Body of pancreas (tissue), 4 donors: ENCODE measurements at regions not wholly inside any gene's neighbourhood (a gene's known extent, or its start where the extent isn't known, plus 50 kb on each side); places are given as distances from the start of the nearest gene placed in this dataset.

Experiments
- ATAC-seq: fragments of 150-250 bp; one replicate; pipeline ENCODE4 v1.9.1; 2016
- DNase-seq, 4 donors: peaks; one replicate each; pipeline ENCODE4 v3.0.0-alpha.2; 2019
- H3K27ac ChIP-seq, 4 donors: fragments of 200-600 bp; sonication (generic); 1 replicate in 3 of 4; 2 replicates in 1 of 4; pipeline versions ENCODE4 v1.5.1 to v1.6.1; 2016 to 2019; ENCODE audit warnings: mild to moderate bottlenecking in 1 of 4, mixed read lengths in 1 of 4, moderate library complexity in 1 of 4
- H3K27me3 ChIP-seq, 2 donors: fragments of 200-600 bp; sonication (generic); one replicate each; pipeline ENCODE4 v1.6.0; 2016; ENCODE audit warnings: mild to moderate bottlenecking in 1 of 2
- H3K36me3 ChIP-seq, 2 donors: fragments of 200-600 bp; sonication (generic); replicated peaks in 1 of 2; 2 replicates each; pipeline ENCODE4 v1.5.1; 2016; ENCODE audit warnings: low read depth in 2 of 2; ENCODE audit not compliant: insufficient read depth in 1 of 2
- H3K4me1 ChIP-seq: fragments of 200-600 bp; sonication (generic); one replicate; pipeline ENCODE4 v1.6.0; 2016
- H3K4me3 ChIP-seq, 2 donors: fragments of 200-600 bp; sonication (generic); 1 replicate in 1 of 2; 2 replicates in 1 of 2; pipeline ENCODE4 v1.5.1; 2016 to 2019
- H3K9me3 ChIP-seq, 3 donors: fragments of 200-600 bp; sonication (generic); 1 replicate in 2 of 3; 2 replicates in 1 of 3; pipeline ENCODE4 v1.5.1; 2016
- POLR2A ChIP-seq, 3 donors: fragments of 450-650 bp; IDR thresholded peaks; one replicate each; pipeline ENCODE4 v1.6.1; 2016; ENCODE audit warnings: antibody characterized with exemption in 3 of 3, mild to moderate bottlenecking in 2 of 3
- WGBS, 2 donors: methylation state at CpG; one replicate each; pipeline ENCODE4 v1.1.5; 2017; 5-methylcytosine and 5-hydroxymethylcytosine counted together
- intact Hi-C: fragments of 100-400 bp; cut with DNase I; formaldehyde crosslinking; loops from one replicate; pipeline ENCODE4 v1.15.1; 2023
- TF ChIP-seq, protein P1 (sequence below), 7 experiments: fragments of 450-650 bp in 4 of 7; fragments of 200-600 bp in 3 of 7; sonication (generic) in 3 of 7; IDR thresholded peaks; one replicate each; pipeline ENCODE4 v1.5.1; 2016 to 2019; ENCODE audit warnings: antibody characterized with exemption in 7 of 7

DNA sequence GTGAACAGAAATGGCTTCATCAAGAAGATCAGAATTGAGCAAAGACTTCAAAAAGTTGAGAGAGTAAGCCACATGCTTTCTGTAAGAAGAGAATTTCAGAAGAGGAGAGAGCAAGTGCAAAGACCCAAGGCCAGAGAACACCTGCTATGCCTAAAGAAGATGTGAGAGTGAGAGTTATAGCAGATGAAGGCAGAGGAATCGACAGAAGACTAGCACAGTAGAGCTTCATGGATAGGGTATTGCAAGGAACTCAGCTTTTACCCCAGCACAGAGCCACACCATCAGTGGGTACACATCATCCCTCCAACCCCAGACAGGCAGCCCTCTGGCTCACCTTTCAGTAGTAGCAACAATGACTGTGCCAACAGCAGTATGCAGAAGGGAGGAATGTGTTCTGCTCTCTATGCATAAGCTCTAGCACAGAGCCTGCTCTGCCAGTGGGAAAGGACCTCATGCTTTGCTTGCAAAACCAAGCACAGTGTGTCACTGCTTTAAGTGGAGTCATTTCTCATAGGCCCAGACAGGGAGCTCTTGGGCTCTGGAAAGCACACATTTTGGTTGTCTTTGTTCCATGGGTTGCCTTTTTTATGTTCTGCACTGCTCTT is 318.6 kb downstream of the NAF1 start:
- no peak for ATAC-seq
- H3K9me3 ChIP-seq: no peaks in the 10 kb centered on the region
- intact Hi-C loops: no loop called here

GRCh38 chr4:162841753-162842152 is 324.9 kb downstream of the NAF1 start:
- no peak for TF ChIP-seq POLR2A (IDR thresholded peaks at IDR 0.05)
- TF ChIP-seq, protein P1, sequence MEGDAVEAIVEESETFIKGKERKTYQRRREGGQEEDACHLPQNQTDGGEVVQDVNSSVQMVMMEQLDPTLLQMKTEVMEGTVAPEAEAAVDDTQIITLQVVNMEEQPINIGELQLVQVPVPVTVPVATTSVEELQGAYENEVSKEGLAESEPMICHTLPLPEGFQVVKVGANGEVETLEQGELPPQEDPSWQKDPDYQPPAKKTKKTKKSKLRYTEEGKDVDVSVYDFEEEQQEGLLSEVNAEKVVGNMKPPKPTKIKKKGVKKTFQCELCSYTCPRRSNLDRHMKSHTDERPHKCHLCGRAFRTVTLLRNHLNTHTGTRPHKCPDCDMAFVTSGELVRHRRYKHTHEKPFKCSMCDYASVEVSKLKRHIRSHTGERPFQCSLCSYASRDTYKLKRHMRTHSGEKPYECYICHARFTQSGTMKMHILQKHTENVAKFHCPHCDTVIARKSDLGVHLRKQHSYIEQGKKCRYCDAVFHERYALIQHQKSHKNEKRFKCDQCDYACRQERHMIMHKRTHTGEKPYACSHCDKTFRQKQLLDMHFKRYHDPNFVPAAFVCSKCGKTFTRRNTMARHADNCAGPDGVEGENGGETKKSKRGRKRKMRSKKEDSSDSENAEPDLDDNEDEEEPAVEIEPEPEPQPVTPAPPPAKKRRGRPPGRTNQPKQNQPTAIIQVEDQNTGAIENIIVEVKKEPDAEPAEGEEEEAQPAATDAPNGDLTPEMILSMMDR (IDR thresholded peaks at IDR 0.05): no peak
- WGBS, 2 donors: 20 to 21% methylated on average over 1 of the region's 1 CpG
- Histone ChIP-seq H3K27me3 (no peaks in the 10 kb centered on the region), H3K27ac (no peak overlapping the region), H3K36me3 (no peaks in the 10 kb centered on the region), H3K4me1 (no peaks in the 10 kb centered on the region), H3K4me3 (no peak overlapping the region), H3K9me3 (no peaks in the 10 kb centered on the region)
- ATAC-seq (no peak), DNase-seq (no peak)
- intact Hi-C loops: no loop called here

More for the DNA sequence above, 318.6 kb downstream of the NAF1 start:
- no peak for TF ChIP-seq POLR2A (IDR thresholded peaks at IDR 0.05)
- TF ChIP-seq, protein P1 (IDR thresholded peaks at IDR 0.05): no peak
- Histone ChIP-seq H3K27ac (no peak overlapping the region), H3K4me1 (no peaks in the 10 kb centered on the region), H3K4me3 (no peak overlapping the region), H3K27me3 (no peaks in the 10 kb centered on the region), H3K36me3 (no peaks in the 10 kb centered on the region)
- no peak for DNase-seq
- WGBS, 2 donors: 47 to 67% methylated on average over 1 of the region's 1 CpG

DNA sequence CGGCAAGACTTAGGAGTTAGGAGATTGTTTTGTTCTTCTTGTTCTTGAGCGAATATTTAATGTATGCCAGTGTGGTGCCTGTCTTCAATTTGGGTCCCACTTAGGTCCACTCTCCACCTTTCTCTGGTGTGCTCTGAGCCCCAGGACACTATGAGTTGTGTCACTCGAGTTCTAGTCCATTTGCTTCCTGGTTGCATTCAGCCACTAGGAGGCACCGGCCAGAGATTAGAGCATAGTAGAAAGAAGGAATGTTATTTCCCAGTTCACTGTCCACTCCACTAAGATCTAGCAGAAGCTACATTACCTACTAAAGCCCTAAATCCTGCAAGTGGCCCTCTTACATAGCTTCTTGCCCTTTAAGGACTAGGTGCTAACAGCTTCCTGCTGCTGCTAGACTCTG is 326.9 kb downstream of the NAF1 start:
- Histone ChIP-seq H3K27me3 (no peaks in the 10 kb centered on the region), H3K27ac (no peak overlapping the region), H3K4me1 (no peaks in the 10 kb centered on the region), H3K4me3 (no peak overlapping the region), H3K36me3 (no peaks in the 10 kb centered on the region), H3K9me3 (no peaks in the 10 kb centered on the region)
- ATAC-seq: no peak
- intact Hi-C loops: no loop called here
- TF ChIP-seq, protein P1 (IDR thresholded peaks at IDR 0.05): no peak
- no peak for TF ChIP-seq POLR2A (IDR thresholded peaks at IDR 0.05)
- no peak for DNase-seq
- 74 to 77% methylated on average over 4 of the region's 4 CpGs for WGBS, 2 donors

DNA sequence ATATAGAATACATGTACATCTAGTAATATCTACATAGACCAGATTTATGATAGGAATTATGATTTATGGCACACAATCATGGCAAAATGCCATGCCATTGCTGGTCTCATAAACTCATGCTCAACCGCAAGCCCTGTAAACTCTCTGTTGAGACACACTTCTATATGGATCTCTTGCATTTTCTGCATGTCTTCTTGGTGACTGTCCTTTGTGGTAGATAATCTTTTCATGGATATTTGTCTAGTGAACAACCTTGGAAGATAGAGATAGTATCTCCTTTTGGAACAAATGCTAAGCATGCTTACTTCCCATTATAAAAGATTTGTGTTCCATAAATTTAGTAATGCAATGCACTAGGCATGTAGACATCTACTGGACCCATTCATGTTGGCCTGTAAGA is 328.0 kb downstream of the NAF1 start:
- no peak for TF ChIP-seq POLR2A (IDR thresholded peaks at IDR 0.05)
- TF ChIP-seq, protein P1 (IDR thresholded peaks at IDR 0.05): no peak
- no peaks in the 10 kb centered on the region for H3K4me1 ChIP-seq
- 90 to 91% methylated on average over 1 of the region's 1 CpG for WGBS, 2 donors
- H3K9me3 ChIP-seq: no peaks in the 10 kb centered on the region
- H3K36me3 ChIP-seq: no peaks in the 10 kb centered on the region
- intact Hi-C loops: no loop called here
- H3K27ac ChIP-seq: no peak overlapping the region
- H3K4me3 ChIP-seq: no peak overlapping the region
- DNase-seq: no peak
- H3K27me3 ChIP-seq: no peaks in the 10 kb centered on the region
- no peak for ATAC-seq

DNA sequence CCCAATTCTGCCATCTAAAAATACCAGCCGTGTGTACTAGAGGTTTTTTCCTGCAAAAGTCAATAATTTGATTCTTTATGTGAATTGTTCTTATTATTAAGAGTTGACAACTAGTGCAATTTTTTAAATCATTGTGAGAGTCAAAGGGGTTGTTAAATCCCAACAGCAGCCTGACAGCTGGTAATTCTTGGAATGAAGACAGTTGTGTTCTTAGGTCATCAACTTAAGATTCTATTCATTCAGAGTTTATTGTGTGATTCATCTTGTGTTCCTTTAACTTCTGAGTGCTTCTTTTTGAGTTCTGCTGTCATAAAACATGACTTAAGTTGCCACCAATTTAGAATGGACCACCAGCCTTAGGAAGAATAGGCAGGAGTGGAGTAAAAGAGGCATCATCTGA is 329.0 kb downstream of the NAF1 start:
- 16 to 27% methylated on average over 1 of the region's 1 CpG for WGBS, 2 donors
- TF ChIP-seq, protein P1 (IDR thresholded peaks at IDR 0.05): no peak
- TF ChIP-seq POLR2A (IDR thresholded peaks at IDR 0.05): no peak
- no peak overlapping the region for H3K27ac ChIP-seq
- no peak overlapping the region for H3K4me3 ChIP-seq
- H3K9me3 ChIP-seq: no peaks in the 10 kb centered on the region
- no peak for ATAC-seq
- H3K36me3 ChIP-seq: no peaks in the 10 kb centered on the region
- no peaks in the 10 kb centered on the region for H3K4me1 ChIP-seq
- H3K27me3 ChIP-seq: no peaks in the 10 kb centered on the region
- DNase-seq: no peak
- intact Hi-C loops: no loop called here
